Smooth muscle cell (in vitro differentiated cells): ENCODE measurements at regions not wholly inside any gene's neighbourhood (a gene's known extent, or its start where the extent isn't known, plus 50 kb on each side); places are given as distances from the start of the nearest gene placed in this dataset.

ENCODE experiments used
- DNase-seq: peaks from one replicate; lab custom pipeline; 2025; ENCODE audit not compliant: unreplicated experiment; lab: John Stamatoyannopoulos, UW
- H2AFZ ChIP-seq: fragments of 200-600 bp; sonication (generic); 2 replicates; pipeline ENCODE4 v1.6.0; 2016; ENCODE audit warnings: antibody characterized with exemption, low read depth, mild to moderate bottlenecking
- H3F3A ChIP-seq: fragments of 200-600 bp; sonication (generic); 2 replicates; pipeline ENCODE4 v1.6.0; 2017; ENCODE audit warnings: antibody characterized with exemption, low read depth
- H3K27ac ChIP-seq: fragments of 200-600 bp; sonication (generic); 2 replicates; pipeline ENCODE4 v1.5.1; 2016; ENCODE audit warnings: low read depth, mild to moderate bottlenecking
- H3K27me3 ChIP-seq: fragments of 200-600 bp; sonication (generic); 2 replicates; pipeline ENCODE4 v1.6.1; 2016; ENCODE audit warnings: low read depth, mild to moderate bottlenecking
- H3K36me3 ChIP-seq: fragments of 200-600 bp; sonication (generic); 2 replicates; pipeline ENCODE4 v1.5.1; 2016; ENCODE audit warnings: low read depth
- H3K4me1 ChIP-seq: fragments of 200-600 bp; sonication (generic); 2 replicates; pipeline ENCODE4 v1.5.1; 2016; ENCODE audit warnings: low read depth
- H3K4me2 ChIP-seq: fragments of 200-600 bp; sonication (generic); 2 replicates; pipeline ENCODE4 v1.6.0; 2016; ENCODE audit warnings: mild to moderate bottlenecking
- H3K4me3 ChIP-seq: fragments of 200-600 bp; sonication (generic); 2 replicates; pipeline ENCODE4 v1.5.1; 2016; ENCODE audit warnings: mild to moderate bottlenecking
- H3K79me2 ChIP-seq: fragments of 200-600 bp; sonication (generic); 2 replicates; pipeline ENCODE4 v1.6.0; 2016; ENCODE audit warnings: low read depth, mild to moderate bottlenecking
- H3K9ac ChIP-seq: fragments of 200-600 bp; sonication (generic); 2 replicates; pipeline ENCODE4 v1.6.0; 2016; ENCODE audit warnings: low read depth
- H3K9me3 ChIP-seq: fragments of 200-600 bp; sonication (generic); replicated peaks from 2 replicates; pipeline ENCODE4 v1.5.1; 2016; ENCODE audit warnings: low read depth
- H4K20me1 ChIP-seq: fragments of 200-600 bp; sonication (generic); 2 replicates; pipeline ENCODE4 v1.6.0; 2016; ENCODE audit warnings: low read depth
- CTCF ChIP-seq: fragments of 200-600 bp; sonication (generic); IDR thresholded peaks from 2 replicates; pipeline ENCODE4 v1.5.1; 2017; ENCODE audit warnings: borderline replicate concordance, mild to moderate bottlenecking, antibody characterized with exemption; ENCODE audit not compliant: insufficient read depth, poor library complexity, severe bottlenecking
- WGBS: methylation state at CpG from one replicate; pipeline ENCODE4 v1.1.7; 2016; ENCODE audit warnings: low lambda C conversion rate; 5-methylcytosine and 5-hydroxymethylcytosine counted together

DNA sequence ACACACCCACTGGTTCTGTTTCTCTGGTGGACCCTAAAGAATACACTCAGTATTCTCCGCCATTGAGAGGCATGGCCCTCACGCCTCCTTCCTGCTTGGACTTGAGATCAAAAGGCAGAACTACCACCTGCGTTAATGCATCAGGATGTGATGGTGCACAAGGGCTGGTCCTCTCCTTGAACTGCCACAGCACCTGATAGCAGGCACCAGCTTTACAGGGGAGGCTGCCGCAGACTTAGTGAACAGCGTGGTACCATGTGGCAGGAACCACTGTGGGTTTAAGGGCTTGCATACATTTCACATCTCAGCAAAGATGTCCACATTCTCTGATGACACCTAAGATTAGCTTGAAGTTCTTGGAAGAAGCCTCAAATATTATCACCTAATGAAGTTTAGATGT lies 208.7 kb downstream of the GADD45G start:
- H3K36me3 ChIP-seq = no peaks in the 10 kb centered on the region
- no peak overlapping the region for H3K27ac ChIP-seq
- H2AFZ ChIP-seq = no peak overlapping the region
- no peaks in the 10 kb centered on the region for H3K79me2 ChIP-seq
- TF ChIP-seq CTCF = no peak
- H4K20me1 ChIP-seq = no peaks in the 10 kb centered on the region
- DNase-seq = no peak
- no peak overlapping the region for H3K4me2 ChIP-seq
- H3K4me1 ChIP-seq = no peaks in the 10 kb centered on the region
- no peak overlapping the region for H3K9ac ChIP-seq
- H3F3A ChIP-seq = peaks cover 10% of the 10 kb centered on the region
- no peak overlapping the region for H3K4me3 ChIP-seq
- no peaks in the 10 kb centered on the region for H3K9me3 ChIP-seq
- no peaks in the 10 kb centered on the region for H3K27me3 ChIP-seq
- 99% methylated on average over 5 of the region's 5 CpGs for WGBS

DNA sequence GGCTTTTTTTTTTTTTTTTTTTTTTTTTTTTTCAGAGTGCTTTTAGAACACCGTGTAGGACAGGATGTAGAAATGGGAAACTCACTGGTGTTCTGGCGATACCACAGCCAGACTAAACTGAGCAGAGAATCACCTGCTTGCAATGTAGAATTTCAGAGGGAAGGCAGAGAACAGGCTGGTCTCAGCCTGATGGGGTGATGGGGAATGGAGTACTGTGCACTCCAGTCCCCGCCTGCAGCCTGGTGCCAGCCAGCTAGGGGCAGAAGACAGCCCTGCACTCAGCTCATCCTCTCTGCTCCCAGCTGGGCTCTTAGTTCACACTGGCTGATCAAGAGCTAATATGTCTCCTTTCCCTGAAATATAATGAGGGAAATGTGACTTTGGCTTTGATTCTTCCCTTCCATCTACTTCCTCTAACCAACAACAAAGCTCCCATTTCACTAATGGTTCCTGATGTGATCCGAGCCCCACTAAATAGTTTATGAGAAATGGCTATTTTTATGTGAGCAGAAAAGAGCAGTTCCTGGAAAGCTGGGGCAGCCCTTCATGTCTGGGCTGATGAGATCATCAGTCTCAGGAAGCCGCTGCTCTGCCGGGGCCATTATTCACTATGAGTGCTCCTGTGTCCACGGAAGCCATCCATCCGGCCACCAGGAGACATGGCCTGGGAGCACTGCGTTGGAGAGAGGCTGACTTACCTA lies 209.7 kb downstream of the GADD45G start:
- Histone ChIP-seq H3K9me3 (no peaks in the 10 kb centered on the region), H3K79me2 (no peaks in the 10 kb centered on the region), H3K27ac (peak overlapping the region; percentile 15), H3K27me3 (no peaks in the 10 kb centered on the region), H3K36me3 (no peaks in the 10 kb centered on the region), H3K4me1 (no peaks in the 10 kb centered on the region), H2AFZ (peak overlapping the region; percentile 23), H3K4me2 (peak overlapping the region; percentile 16), H3K9ac (no peak overlapping the region), H4K20me1 (no peaks in the 10 kb centered on the region), H3K4me3 (no peak overlapping the region), H3F3A (peaks cover 10% of the 10 kb centered on the region)
- no peak for TF ChIP-seq CTCF
- 23% methylated on average over 9 of the region's 9 CpGs for WGBS
- no peak for DNase-seq

DNA sequence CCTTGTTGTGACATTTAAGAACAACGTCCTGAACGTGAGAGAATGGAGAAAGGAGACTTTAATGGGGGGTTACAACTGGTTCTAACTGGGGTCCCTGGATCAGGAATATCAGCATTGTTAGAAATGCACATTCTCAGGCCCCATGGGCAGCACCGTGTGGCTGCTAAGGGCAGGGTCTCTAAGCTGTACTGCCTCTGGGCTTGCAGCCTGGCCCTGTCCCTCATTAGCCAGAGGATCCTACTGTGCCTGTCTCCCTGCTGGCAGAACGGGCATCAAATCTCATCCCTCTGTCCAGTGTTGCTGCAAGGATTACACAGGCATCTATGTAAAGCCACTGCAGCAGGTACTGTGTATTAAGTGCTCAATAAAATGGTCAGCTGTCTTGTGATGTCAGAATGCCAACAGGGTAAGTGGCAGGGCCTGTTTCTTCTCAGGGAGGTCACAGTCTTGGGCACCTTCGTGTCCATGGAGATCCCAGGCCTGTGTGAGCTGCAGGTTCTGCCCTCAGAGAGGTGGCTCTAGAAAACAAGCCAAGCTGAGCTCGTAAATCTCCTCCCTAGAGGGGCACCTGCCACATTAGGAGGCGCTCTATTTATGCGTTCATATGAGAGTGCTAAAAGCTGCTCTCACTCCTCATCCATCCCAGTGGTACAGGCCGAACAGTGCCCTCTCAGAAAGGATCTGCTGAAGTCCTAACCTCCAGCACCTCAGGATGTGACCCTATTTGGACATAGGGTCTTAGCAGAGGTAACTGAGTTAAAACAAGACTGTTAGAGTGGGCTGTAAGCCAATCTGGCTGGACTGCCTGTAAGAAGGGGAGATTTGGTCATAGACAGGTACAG lies 210.5 kb downstream of the GADD45G start:
- Histone ChIP-seq H3K79me2 (no peaks in the 10 kb centered on the region), H3K4me2 (no peak overlapping the region), H2AFZ (peak overlapping the region; percentile 23), H3K4me1 (no peaks in the 10 kb centered on the region), H3K9me3 (no peaks in the 10 kb centered on the region), H3K27me3 (no peaks in the 10 kb centered on the region), H3K27ac (peak overlapping the region; percentile 15), H3K9ac (no peak overlapping the region), H3K36me3 (no peaks in the 10 kb centered on the region), H4K20me1 (no peaks in the 10 kb centered on the region), H3K4me3 (no peak overlapping the region), H3F3A (peaks cover 4% of the 10 kb centered on the region)
- DNase-seq = no peak
- 86% methylated on average over 9 of the region's 9 CpGs for WGBS
- TF ChIP-seq CTCF = no peak
